Upper lobe of left lung (tissue), 6 donors: ENCODE measurements at regions not wholly inside any gene's neighbourhood (a gene's known extent, or its start where the extent isn't known, plus 50 kb on each side); places are given as distances from the start of the nearest gene placed in this dataset.
A peak's percentile ranks its signal among the peaks of the same experiment; 100 is the strongest.
"Not testable (repeated sequence)": the region's sequence is repeated elsewhere in the genome, so short reads cannot be mapped to it uniquely, and the experiment has no call there.

Experiments used
- ATAC-seq, 2 donors: fragments of 200-7000 bp; cut with Tn5 transposase; one replicate each; pipeline ENCODE4 v1.9.1; 2022; ENCODE audit warnings: mild to moderate bottlenecking in 2 of 2, moderate library complexity in 2 of 2; ENCODE audit not compliant: low FRiP score in 2 of 2
- DNase-seq, 2 donors: peaks; one replicate each; pipeline ENCODE4 v3.0.0-alpha.2; 2019 to 2020
- H3K27ac ChIP-seq, 4 donors: fragments of 200-600 bp; sonication (generic); one replicate each; pipeline ENCODE4 v1.5.1; 2016 to 2019
- H3K27me3 ChIP-seq, 4 donors: fragments of 200-600 bp; sonication (generic); one replicate each; pipeline ENCODE4 v1.5.1; 2017 to 2019
- H3K36me3 ChIP-seq, 4 donors: fragments of 200-600 bp; sonication (generic); one replicate each; pipeline ENCODE4 v1.5.1; 2016 to 2019
- H3K4me1 ChIP-seq, 4 donors: fragments of 200-600 bp; sonication (generic); one replicate each; pipeline ENCODE4 v1.5.1; 2018 to 2019
- H3K4me3 ChIP-seq, 4 donors: fragments of 200-600 bp; sonication (generic); one replicate each; pipeline ENCODE4 v1.5.1; 2017 to 2019; ENCODE audit warnings: mild to moderate bottlenecking in 2 of 4, moderate library complexity in 1 of 4
- H3K9me3 ChIP-seq, 4 donors: fragments of 200-600 bp; sonication (generic); one replicate each; pipeline ENCODE4 v1.5.1; 2018 to 2019
- CTCF ChIP-seq, 6 experiments: fragments of 450-650 bp in 4 of 6; fragments of 200-600 bp in 2 of 6; sonication (generic) in 2 of 6; IDR thresholded peaks; one replicate each; pipeline ENCODE4 v1.5.1; 2016 to 2019; ENCODE audit warnings: antibody characterized with exemption in 6 of 6
- EP300 ChIP-seq, 4 donors: sonication (generic); formaldehyde crosslinking; IDR thresholded peaks; one replicate each; pipeline ENCODE4 v1.5.1; 2017; ENCODE audit warnings: antibody characterized with exemption in 4 of 4, control low read depth in 2 of 4
- POLR2A ChIP-seq, 4 donors: fragments of 450-650 bp; IDR thresholded peaks; one replicate each; pipeline ENCODE4 v1.5.1; 2016 to 2017; ENCODE audit warnings: antibody characterized with exemption in 4 of 4, mild to moderate bottlenecking in 2 of 4
- POLR2AphosphoS5 ChIP-seq, 2 donors: sonication (generic); formaldehyde crosslinking; IDR thresholded peaks; one replicate each; pipeline ENCODE4 v1.5.1; 2017; ENCODE audit warnings: antibody characterized with exemption in 2 of 2
- WGBS, 2 donors: methylation state at CpG; one replicate each; pipeline ENCODE4 v1.1.5; 2017 to 2018; 5-methylcytosine and 5-hydroxymethylcytosine counted together
- donor health status: DM: no; HTN: no; CAD: no; lungs with moderate emphysema.
- donor health status: DM: no; HTN: yes; CAD: no; lungs with severe emphysema.

GRCh38 chr1:148352470-148353053 is 130.5 kb downstream of the PPIAL4G start:
- DNase-seq (no peak), ATAC-seq (peak in 1 of 2 donors; percentile 25)
- 57 to 67% methylated on average over 8 of the region's 8 CpGs for WGBS, 2 donors
- no peak for TF ChIP-seq CTCF (IDR thresholded peaks at IDR 0.05)
- TF ChIP-seq POLR2A (IDR thresholded peaks at IDR 0.05) = no peak
- TF ChIP-seq POLR2AphosphoS5 (IDR thresholded peaks at IDR 0.05) = no peak
- no peak for TF ChIP-seq EP300 (IDR thresholded peaks at IDR 0.05)
- Histone ChIP-seq H3K9me3 (no peaks in the 10 kb centered on the region), H3K4me3 (no peak overlapping the region), H3K27me3 (peaks cover 0 to 17% (median 8%) of the 10 kb centered on the region in 4 donors), H3K4me1 (peaks cover 0 to 4% (median 0%) of the 10 kb centered on the region in 4 donors), H3K36me3 (no peaks in the 10 kb centered on the region), H3K27ac (no peak overlapping the region)

GRCh38 chr1:148347781-148348180 is 135.3 kb downstream of the PPIAL4G start:
- no peaks in the 10 kb centered on the region for H3K4me1 ChIP-seq
- no peak overlapping the region for H3K4me3 ChIP-seq
- TF ChIP-seq EP300 (IDR thresholded peaks at IDR 0.05) = no peak
- no peak for TF ChIP-seq POLR2A (IDR thresholded peaks at IDR 0.05)
- TF ChIP-seq POLR2AphosphoS5 (IDR thresholded peaks at IDR 0.05) = no peak
- TF ChIP-seq CTCF (IDR thresholded peaks at IDR 0.05) = no peak
- no peaks in the 10 kb centered on the region for H3K9me3 ChIP-seq
- H3K36me3 ChIP-seq = no peaks in the 10 kb centered on the region
- no peak overlapping the region for H3K27ac ChIP-seq
- DNase-seq (no peak), ATAC-seq (no peak)
- no peaks in the 10 kb centered on the region for H3K27me3 ChIP-seq

GRCh38 chr1:148345659-148346151 is 137.4 kb downstream of the PPIAL4G start:
- not testable (repeated sequence) for DNase-seq, ATAC-seq
- WGBS, 2 donors = 2 to 5% methylated on average over 3 of the region's 3 CpGs

GRCh38 chr1:148344651-148345050 is 138.5 kb downstream of the PPIAL4G start:
- 70 to 71% methylated on average over 2 of the region's 2 CpGs for WGBS, 2 donors
- H3K4me3 ChIP-seq = not testable (repeated sequence)

More at GRCh38 chr1:148345659-148346151, 137.4 kb downstream of the PPIAL4G start:
- H3K27me3 ChIP-seq, H3K4me3 ChIP-seq, H3K36me3 ChIP-seq, H3K27ac ChIP-seq, H3K9me3 ChIP-seq, H3K4me1 ChIP-seq: not testable (repeated sequence)
- peak in 5 of 6 experiments; percentile 11 to 38 (median 26) for TF ChIP-seq CTCF (IDR thresholded peaks at IDR 0.05)

GRCh38 chr1:148341729-148342128 is 141.4 kb downstream of the PPIAL4G start:
- WGBS, 2 donors = 88 to 100% methylated on average over 1 of the region's 1 CpG
- not testable (repeated sequence) for ATAC-seq, H3K27ac ChIP-seq, H3K4me1 ChIP-seq, DNase-seq, H3K4me3 ChIP-seq, H3K9me3 ChIP-seq, H3K27me3 ChIP-seq, H3K36me3 ChIP-seq

More at GRCh38 chr1:148344651-148345050, 138.5 kb downstream of the PPIAL4G start:
- not testable (repeated sequence) for H3K4me1 ChIP-seq, H3K27ac ChIP-seq, H3K36me3 ChIP-seq, H3K9me3 ChIP-seq, DNase-seq, ATAC-seq, H3K27me3 ChIP-seq

- peak overlapping the region in 1 of 4 donors; percentile 3 for H3K27ac ChIP-seq
- not testable (repeated sequence) for H3K27me3 ChIP-seq
Observed at GRCh38 chr1:148336121-148336918, 146.8 kb downstream of the PPIAL4G start.

More at GRCh38 chr1:148336121-148336918, 146.8 kb downstream of the PPIAL4G start:
- not testable (repeated sequence) for ATAC-seq, H3K9me3 ChIP-seq, H3K36me3 ChIP-seq, H3K4me3 ChIP-seq, DNase-seq
- peaks cover 4 to 16% (median 9%) of the 10 kb centered on the region in 4 donors for H3K4me1 ChIP-seq
- WGBS, 2 donors = 24 to 25% methylated on average over 5 of the region's 5 CpGs
